GM18520 (cell line): ENCODE measurements at regions not wholly inside any gene's neighbourhood (a gene's known extent, or its start where the extent isn't known, plus 50 kb on each side); places are given as distances from the start of the nearest gene placed in this dataset.
"Not testable (repeated sequence)": the region's sequence is repeated elsewhere in the genome, so short reads cannot be mapped to it uniquely, and the experiment has no call there.

ENCODE experiments used
- ATAC-seq: cut with Tn5 transposase; IDR thresholded peaks from one replicate; pipeline ENCODE4 v1.9.1; 2021; ENCODE audit not compliant: unreplicated experiment

DNA sequence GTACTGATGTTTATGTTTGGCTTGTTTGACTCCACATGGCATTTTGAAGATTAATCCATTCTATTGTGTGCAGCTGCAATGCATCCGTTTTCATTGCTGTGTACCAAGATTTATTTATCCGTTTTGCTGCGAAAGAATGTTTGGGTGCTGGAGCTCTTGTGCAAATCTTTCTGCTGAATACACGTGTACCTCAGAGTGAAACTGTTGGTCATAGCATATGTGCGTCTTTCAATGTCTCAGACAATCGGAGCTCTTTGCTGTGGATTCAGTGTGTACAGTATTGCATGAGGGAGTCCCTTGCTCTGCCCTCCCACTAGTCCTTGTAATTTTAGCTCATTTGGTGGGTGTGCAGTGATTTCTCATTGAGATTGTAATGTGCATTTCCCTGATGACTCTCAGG lies 545.4 kb downstream of the TBC1D22A start:
- no peak for ATAC-seq

DNA sequence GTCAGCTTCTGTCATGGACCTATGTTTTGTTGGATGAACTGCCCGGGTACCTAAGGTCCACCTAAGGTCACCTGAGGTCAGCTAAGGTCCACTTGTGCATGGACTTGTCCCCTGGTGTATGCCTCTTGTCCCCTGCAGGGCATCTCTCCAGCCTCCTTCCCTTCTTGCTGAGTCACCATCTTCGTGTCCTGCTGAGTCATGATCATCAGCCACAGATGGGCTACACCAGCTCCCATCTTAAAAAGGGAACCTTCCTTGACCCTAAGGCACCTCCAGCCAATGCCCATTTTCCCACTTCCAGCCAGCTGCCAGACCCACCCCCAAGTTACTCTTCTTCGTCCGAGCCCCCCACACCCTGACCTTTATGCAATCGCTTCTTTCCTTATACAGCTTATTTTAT lies 544.9 kb downstream of the TBC1D22A start:
- ATAC-seq = no peak

DNA sequence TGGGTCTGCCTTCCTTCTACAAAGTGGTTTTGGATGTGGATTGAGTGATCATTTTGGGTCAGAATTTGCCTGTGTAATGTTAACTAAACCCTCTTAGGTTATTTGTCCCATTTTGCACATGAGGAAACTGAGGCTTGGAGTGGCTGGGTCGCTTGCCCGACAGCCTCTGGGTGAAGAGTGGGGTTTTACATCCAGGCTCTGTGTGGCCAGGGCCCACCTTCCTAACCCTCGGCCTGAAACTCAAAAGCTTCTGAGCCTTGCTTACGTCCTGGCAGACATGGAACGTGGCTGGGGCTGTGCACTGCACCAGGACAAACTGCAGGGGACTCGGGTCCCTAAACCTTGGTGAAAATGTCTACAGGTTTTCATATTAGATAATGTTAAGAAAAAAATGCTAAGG lies 542.4 kb downstream of the TBC1D22A start:
- no peak for ATAC-seq

DNA sequence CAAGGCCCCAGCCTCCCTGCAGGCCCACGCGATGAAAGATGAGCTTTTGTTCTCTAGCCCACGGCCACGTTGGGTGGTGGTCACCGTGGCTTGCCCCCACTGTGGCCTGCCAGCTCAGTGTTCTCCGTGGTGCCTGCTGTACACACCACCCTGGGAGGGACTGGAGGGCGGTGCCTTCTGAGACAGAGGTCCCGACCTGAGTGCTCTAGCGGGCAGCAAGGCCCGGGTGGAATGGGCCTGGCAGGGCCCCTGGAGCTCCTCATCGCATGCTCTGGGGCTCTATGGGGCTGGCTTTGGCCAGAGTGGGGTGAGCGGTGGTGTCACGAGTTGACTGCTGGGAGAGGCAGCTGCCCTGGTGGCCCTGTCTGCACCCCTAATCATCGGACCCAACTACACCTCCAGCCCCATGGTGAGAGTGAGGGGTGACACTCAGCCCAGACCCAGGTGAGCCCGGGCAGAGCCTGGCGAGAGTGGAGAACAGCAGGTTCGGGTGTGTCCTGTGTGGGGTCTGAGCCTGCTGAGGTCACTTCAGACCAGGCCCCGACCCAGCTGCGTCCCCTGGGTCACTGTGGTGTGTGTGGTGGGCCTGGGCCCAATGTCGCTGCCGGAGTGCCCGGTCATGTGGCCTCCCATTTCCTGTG lies 541.9 kb downstream of the TBC1D22A start:
- no peak for ATAC-seq

DNA sequence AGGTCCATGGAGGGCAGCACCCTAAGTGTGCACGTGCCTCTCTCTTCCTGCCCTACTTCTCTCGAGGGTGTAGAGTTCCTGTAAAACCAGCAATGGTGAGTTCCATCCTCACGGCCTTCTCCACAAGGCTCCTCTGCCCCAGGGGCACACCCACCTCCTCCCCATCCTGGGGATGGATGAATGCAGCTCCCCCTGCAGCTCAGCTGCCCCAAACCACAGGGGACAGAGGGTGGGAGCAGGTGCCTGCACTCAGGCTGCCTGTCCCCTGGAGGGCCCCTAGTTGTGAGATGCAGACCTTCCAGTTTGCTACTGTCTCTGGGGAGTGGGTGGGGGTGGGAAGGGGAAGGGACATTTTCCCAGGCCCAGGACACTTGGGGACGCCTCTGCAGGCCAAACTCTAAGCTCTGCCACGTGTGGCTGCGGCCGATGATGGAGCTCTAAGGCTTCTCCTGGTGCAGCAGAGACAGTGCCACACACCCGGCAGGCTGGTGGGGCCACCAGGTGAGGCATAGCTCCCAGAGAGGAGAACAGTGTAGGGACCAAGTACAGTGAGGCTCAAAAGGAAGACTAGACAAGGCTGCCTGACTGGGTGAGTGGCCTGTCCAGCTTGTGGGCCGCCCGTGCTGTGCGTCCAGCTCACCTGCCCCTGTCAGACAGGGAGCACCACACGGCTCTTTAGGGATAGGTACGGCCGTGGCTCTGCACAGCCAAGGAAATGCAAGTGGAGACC lies 540.9 kb downstream of the TBC1D22A start:
- no peak for ATAC-seq

DNA sequence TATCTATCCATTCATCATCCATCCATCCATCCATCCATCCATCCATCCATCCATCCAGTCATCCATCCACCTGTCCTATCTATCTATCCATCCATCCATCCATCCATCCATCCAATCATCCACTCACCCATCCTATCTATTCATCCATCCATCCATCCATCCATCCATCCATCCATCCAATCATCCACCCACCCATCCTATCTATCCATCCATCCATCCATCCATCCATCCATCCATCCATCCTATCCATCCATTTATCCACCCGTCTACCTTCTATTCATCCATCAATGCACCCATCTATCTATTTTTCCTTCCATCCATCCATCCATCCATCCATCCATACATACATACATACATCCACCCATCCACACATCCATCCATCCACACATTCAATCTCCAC lies 540.1 kb downstream of the TBC1D22A start:
- not testable (repeated sequence) for ATAC-seq

DNA sequence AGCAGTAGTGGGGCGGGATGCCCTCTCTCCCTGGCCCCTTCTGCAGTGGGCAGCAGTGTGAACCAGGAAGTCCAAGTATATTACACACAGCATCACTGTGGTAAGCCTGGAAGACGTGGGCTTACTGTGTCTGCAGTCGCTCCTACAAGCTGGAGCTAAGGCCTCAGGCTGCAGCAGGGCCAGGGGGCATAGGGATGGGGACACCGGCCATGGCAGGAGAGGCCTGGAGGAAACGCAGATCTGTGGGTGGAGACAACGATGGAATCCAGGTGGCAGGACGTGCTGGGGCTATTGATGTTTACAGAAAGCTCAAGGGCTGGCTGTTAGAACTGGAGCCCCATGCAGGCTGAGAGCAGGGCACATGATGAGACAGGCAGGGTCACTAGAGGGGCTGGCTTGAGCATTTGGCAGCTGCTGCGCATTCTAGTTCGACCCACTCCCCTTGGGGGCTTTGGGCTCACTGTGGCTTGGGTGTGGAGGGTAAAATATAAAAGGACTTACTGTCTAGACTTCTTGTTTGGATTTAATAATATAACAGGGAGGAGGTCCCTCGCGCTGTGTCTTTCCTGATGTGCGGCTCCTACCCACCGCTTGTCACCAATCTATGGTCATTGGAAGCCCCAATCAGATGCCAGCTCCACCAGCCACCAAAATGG lies 539.5 kb downstream of the TBC1D22A start:
- no peak for ATAC-seq

DNA sequence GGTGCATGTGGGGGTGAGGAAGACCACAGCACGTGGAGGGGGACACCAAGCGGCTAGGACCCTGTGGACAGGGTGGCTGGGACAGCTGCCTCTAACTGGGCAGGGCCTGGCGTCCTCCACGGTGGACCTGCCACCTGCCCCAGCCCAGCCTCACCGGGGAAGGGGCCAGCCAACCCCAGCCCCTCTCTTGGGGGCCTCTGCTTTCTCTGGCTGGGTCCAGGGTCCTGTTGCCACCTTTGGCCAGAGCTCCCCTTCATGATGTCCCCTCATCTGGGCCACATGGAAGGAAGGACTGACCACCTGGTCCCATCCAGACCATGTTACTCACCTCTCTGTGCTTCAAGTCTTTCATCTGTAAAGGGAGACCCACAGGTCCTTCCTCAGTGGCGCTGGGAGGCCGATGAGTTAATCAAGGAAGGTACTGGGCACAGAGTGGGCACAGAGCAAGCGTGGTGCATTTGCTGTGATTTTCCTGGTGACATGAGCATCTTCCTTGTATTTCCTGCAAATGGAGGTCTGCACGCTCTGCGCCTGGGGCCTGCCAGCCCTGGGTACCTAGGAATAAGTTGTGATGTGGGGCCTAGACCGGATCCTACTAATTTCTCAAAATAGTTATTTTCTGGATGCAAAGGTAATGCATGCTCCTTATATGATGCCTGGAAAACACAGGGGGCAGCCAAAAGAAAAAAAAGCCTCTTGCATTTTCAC lies 538.4 kb downstream of the TBC1D22A start:
- ATAC-seq = no peak

DNA sequence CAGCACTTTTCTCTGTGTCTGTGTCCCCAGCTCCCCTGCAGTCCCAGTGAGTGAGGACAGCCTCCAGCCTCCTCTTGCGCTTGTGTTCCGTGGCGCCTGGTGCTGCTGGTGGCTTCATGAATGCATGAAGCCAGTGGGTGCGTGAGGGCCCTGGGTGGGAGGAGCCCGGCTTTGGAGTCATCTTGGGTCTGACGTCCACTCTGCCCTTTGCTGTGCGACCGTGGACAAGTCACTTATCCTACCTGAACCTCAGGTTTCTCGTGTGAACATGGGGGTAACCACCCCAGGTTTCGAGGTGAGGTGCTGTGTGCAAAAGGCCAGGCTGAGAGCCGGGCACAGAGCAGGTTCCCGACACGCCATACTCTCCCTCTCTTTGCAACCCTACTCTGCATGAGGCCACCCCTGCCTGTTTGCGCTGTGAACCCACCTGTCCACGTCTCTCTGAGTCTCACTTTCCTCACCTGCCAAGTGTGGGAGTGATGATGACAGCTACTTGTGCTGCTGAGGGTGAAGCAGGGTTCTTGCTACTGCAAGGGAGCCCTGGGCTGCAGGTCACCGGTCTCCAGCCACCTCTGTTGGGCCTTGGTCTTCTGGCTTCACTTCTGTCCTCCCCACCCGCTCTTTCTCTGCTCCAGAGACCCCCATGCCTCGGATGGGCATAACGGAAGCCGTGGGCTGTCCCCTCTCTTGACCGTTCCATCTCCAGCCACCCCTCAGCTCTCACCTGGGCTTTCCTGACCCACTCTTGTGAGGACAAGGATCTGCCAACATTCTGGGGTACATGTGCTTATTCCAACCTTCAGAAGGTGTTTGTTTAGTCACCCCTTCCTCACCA lies 537.6 kb downstream of the TBC1D22A start:
- no peak for ATAC-seq

DNA sequence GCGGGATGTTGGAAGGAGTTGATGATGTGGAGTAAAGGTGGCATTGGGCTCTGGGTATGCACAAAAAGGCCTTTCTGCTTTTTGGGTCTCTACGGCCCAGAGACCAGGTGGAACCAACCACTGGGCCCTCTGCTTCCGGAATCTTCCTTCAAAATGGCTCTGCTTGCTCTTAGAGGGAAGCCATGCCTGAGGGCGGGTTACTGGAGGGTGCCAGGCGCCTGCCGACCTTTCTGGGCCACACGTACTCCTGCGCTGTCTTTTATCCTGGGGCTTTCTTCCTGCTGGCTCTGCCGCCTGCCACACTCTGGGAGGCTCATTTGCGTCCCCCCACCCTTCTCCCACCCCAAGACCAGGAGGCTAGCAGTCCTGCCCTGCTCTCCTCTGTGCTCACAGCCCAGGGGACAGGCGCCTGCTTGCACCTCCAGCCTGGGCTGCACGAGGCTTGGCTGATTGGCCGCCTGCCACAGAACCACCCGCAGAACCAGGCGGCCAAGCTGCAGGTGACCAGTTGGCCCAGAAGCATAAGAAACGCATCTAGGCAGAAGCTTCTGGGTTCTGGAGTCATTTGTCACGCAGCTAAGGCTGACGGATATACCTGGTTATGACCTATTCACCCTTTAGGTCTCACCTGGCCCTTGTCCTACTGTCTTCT lies 536.9 kb downstream of the TBC1D22A start:
- no peak for ATAC-seq

DNA sequence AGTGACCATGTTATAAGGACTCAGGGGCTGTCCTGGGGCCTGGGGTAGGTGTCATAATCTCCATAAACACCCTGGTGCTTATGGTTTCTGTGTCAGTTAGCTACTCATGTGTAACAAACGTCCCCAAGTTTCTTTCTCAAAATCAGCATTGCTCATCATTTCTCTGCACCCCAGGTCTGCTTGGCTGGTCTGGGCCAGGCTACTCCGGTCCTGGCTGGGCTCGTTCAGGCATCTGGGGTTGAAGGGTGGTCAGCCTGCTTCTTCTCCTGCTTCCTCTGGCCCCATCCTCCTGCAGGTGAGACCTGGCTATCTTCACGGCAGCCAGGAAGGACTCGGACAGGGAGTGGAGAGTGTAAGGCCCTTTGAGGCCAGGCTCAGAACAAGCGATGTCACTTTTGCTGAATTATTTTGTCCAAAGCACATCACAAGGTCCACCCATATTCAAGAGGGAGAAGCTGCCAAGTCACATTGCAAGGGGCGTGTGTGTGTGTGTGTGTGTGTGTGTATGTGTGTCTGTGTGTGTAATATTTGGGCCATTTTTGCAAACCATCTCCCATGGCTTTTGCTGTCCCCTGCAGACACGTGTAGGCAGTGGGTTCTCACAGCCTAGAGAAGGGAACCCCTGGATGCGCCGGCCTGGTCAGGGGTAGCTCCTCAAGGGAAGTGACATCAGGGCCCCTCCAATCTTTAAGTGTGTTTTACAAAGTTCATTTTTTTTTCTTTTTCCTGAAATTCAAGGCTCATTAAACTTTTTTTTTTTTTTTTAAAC lies 535.8 kb downstream of the TBC1D22A start:
- ATAC-seq = no peak

DNA sequence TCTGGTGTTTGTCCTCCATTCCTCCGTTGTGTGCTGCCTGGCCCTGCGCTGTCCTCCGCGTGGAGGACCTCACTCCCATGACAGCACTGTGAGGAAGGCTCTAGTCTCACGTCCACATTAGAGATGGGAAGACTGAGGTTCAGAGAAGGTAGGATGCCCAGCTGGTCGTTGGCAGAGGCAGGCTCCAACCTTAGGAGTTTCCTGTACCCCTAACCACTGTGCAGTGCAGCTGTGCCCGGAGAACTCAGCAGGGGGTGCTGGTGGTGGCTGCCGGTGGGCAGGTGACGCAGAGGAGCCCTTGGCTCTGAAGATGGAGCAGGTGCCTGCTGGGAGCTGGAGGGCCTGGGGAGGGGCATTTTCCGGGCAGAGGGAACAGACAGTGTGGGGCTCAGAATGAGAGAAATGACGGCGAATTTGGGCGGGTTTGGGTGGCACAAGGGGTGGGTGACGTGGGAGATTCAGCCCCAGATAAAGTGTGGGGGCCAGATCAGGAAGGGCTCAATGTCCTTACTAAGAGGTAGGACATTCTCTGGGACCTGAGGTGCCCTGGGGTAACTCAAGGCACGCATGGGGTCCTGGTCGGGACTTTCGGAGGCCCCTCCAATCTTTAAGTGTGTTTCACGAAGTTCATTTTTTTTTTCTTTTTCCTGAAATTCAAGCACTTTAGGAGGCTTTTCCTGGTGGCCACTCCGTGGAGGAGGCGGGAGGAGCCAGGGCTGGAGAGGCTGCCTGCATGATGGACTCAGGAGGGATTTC lies 535.0 kb downstream of the TBC1D22A start:
- no peak for ATAC-seq

DNA sequence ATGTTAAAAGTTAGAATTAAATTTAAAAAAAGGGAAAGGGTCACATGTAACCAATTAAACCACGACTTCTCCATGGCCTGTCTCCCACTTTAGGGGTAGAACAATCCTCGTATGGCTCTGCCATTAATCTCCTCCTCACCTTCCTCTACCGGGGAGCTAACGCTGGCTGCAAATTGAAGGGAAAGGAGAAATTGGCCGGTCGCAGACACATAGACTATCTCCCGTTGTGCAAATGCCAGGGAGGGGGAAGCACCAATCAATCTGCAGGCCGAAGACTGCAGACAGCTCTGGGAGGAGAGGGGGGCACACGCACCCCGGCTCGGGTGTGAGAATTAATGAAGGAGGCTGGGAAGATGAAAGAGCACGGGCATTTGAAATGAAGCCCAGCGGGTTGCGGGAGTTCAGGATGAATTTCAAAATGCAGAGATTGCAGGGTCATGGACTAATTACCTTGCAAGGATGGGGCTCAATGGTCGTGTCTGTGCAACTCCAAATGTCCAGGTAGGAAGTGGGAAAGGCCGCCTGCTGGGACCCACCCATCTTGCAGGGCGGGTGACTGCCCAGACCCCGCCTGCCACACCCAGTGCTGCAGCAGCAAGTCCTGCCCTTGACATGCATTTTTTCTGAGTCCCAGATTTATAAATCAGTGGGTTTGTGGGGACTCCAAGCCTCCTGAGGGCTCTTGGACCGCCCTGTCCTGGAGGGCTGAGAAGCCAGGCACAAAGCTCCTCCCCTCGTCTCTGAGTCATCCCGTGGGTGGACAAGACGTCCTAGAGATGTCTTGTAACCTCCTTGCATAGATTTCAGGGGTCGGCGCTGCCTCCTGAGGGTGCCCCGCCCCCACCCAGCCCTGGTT lies 534.2 kb downstream of the TBC1D22A start:
- no peak for ATAC-seq

DNA sequence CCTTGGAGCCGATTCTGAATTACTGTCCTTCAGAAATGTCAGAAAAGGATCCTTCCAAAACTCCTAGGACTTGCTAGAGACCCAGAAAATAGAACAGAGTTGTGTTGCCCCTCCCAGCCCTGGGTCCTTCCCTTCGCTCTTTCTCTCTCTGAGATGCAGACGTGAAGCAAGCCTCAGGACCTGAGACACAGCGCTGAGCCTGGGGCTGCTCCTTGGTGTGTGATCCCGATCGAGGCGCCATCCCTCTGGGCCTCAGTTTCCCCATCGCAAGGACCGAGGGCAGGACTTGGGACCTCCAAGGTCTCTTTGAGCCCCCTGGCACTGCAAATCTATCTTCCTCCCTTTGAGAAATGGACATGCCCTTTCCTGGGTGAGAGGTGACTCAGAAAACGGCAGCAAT lies 533.5 kb downstream of the TBC1D22A start:
- no peak for ATAC-seq

DNA sequence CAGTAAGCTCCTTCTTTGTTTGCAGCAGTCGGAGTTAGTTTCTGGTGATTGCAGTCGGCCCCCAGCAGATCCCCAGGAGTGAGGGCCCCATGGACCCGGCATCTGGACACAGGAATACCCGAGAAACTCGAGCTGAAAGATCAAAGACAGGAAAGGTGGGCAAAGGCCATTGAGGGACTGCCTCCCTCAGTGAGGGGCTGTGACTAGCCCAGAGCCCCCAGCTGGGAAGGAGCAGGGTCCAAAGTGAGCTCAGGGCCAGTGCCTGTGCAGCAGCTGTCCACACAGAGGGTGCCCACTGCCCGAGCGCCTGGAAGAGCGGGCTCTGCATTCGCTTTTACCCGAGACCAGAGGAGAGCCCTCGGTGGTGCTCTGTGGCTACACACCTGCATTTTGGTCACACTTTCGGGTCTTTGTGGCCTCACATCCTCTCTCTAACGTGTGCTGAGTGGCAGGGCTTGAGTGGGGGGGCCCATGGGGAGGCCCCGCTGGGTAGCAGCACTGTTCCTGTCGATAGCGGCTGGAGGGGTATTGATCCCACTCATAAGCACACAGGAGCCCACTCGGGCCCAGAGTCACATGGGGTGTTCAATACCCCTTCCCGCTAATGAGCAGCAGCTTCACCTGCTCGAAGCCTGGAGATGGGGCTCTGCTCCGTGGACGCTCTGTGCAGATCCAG lies 532.9 kb downstream of the TBC1D22A start:
- ATAC-seq = no peak

DNA sequence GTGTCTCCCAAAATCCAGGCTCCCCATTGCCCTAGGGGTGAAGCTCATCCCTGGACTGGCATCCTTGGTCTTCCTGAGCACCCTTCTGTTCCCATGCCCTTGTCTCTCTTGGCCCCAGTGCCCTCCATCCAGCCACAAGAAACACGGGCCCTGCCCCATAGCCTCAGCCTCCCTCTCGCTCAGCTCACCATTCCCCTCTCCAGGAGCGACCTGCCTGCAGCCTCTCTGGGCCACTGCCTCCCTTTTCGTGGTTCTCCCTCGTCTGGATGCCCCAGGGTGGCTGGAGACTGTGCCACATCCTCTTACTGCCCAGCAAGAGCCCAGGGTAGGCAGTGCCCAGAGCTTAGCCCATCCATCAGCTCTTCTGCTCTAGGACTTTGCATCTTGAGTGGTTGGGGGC lies 532.1 kb downstream of the TBC1D22A start:
- ATAC-seq = no peak

DNA sequence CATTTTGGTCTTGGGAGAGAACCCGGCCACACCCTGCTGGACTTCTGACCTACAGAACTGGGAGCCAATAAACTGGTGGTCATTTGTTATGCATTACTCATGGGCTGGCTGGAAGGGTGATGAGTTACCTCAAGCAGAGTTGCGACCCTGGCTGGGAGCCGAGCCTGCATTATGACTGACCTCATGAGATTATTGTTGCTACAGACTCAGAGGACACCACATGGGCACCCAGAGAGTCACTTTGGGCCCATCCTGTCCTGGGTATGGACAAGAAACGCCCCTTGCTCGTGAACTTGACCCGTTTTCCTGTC lies 531.7 kb downstream of the TBC1D22A start:
- ATAC-seq = no peak
